PFSK-1 (cell line): ENCODE measurements at regions not wholly inside any gene's neighbourhood (a gene's known extent, or its start where the extent isn't known, plus 50 kb on each side); places are given as distances from the start of the nearest gene placed in this dataset.

Experiments
- POLR2AphosphoS5 ChIP-seq: IDR thresholded peaks from 2 replicates; pipeline ENCODE4 v1.6.1; 2012; ENCODE audit warnings: low read depth, mild to moderate bottlenecking, control low read depth, low read length, moderate library complexity
- SIN3A ChIP-seq: IDR thresholded peaks from 2 replicates; pipeline ENCODE4 v1.6.1; 2012; ENCODE audit warnings: mild to moderate bottlenecking, low read length, moderate library complexity, borderline replicate concordance; ENCODE audit not compliant: insufficient read depth
- TAF1 ChIP-seq: IDR thresholded peaks from 2 replicates; pipeline ENCODE4 v1.6.1; 2012; ENCODE audit warnings: low read length, control low read depth, borderline replicate concordance; ENCODE audit not compliant: insufficient read depth
- TF ChIP-seq, protein P1 (sequence below), 2 experiments: IDR thresholded peaks; 2 replicates each; pipeline versions ENCODE4 v1.6.1 to v1.8.0; 2011 to 2012; ENCODE audit warnings: low read depth in 2 of 2, low read length in 2 of 2, control low read depth in 1 of 2, inconsistent platforms in 1 of 2, mild to moderate bottlenecking in 1 of 2, moderate library complexity in 1 of 2; ENCODE audit not compliant: insufficient read depth in 1 of 2

DNA sequence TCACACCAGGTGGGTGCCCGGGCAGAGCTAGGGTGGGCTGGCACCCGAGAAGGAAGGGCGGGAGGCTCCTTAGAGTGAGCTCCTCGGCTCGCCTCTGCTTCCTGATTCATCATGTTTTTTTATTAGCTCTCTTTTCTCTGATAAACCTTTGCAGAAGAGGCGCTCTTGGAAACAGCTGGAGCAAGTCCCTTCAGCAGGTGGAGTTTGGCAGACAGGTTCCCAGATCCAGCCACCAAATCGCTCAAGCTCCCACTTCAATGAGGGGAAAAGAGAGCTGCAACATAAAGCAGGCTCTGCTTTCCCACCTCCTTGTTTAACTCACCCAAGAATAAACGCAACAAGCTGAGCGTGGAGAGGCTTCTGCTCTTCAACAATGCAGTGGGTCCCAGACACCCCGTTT, 244.8 kb downstream of the TSHZ3 start:
- no peak for TF ChIP-seq POLR2AphosphoS5
- no peak for TF ChIP-seq SIN3A
- TF ChIP-seq, protein P1, sequence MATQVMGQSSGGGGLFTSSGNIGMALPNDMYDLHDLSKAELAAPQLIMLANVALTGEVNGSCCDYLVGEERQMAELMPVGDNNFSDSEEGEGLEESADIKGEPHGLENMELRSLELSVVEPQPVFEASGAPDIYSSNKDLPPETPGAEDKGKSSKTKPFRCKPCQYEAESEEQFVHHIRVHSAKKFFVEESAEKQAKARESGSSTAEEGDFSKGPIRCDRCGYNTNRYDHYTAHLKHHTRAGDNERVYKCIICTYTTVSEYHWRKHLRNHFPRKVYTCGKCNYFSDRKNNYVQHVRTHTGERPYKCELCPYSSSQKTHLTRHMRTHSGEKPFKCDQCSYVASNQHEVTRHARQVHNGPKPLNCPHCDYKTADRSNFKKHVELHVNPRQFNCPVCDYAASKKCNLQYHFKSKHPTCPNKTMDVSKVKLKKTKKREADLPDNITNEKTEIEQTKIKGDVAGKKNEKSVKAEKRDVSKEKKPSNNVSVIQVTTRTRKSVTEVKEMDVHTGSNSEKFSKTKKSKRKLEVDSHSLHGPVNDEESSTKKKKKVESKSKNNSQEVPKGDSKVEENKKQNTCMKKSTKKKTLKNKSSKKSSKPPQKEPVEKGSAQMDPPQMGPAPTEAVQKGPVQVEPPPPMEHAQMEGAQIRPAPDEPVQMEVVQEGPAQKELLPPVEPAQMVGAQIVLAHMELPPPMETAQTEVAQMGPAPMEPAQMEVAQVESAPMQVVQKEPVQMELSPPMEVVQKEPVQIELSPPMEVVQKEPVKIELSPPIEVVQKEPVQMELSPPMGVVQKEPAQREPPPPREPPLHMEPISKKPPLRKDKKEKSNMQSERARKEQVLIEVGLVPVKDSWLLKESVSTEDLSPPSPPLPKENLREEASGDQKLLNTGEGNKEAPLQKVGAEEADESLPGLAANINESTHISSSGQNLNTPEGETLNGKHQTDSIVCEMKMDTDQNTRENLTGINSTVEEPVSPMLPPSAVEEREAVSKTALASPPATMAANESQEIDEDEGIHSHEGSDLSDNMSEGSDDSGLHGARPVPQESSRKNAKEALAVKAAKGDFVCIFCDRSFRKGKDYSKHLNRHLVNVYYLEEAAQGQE (IDR thresholded peaks at IDR 0.05; ENCODE audit: insufficient read depth in 1 of 2, low read depth in 2 of 2, low read length in 2 of 2) = no peak
- no peak for TF ChIP-seq TAF1
